ENCODE measurements at regions not wholly inside any gene's neighbourhood (a gene's known extent, or its start where the extent isn't known, plus 50 kb on each side); places are given as distances from the start of the nearest gene placed in this dataset.

- Histone ChIP-seq H2AFZ (ENCODE audit: low read length) (no peak overlapping the region), H3K36me3 (ENCODE audit: insufficient read depth, low read length) (no peaks in the 10 kb centered on the region), H3K4me3 (ENCODE audit: low read length, poor library complexity, severe bottlenecking) (no peak overlapping the region), H3F3A (ENCODE audit: low read depth) (no peaks in the 10 kb centered on the region), H3K9ac (ENCODE audit: low read depth, low read length, poor library complexity, severe bottlenecking) (no peak overlapping the region), H3K4me2 (ENCODE audit: low read depth, low read length, poor library complexity, severe bottlenecking) (no peak overlapping the region), H3K27me3 (ENCODE audit: insufficient read depth, low read length, poor library complexity, severe bottlenecking) (no peaks in the 10 kb centered on the region), H3K9me3 (ENCODE audit: insufficient read depth, low read depth, low read length) (no peaks in the 10 kb centered on the region), H3K4me1 (ENCODE audit: insufficient read depth, low read length, poor library complexity, severe bottlenecking) (no peaks in the 10 kb centered on the region), H3K9me2 (replicated peaks; ENCODE audit: low read depth, low read length) (no peaks in the 10 kb centered on the region), H3K79me2 (ENCODE audit: insufficient read depth, low read length) (no peaks in the 10 kb centered on the region), H4K20me1 (ENCODE audit: insufficient read depth, low read length, poor library complexity, severe bottlenecking) (no peaks in the 10 kb centered on the region)
- no peak for TF ChIP-seq CTCF (conservative IDR thresholded peaks at IDR 0.05; ENCODE audit: low read length)
- TF ChIP-seq EZH2phosphoT487 (IDR thresholded peaks at IDR 0.05; ENCODE audit: borderline replicate concordance) = no peak
Measured at GRCh38 chr17:54841656-54842055, 59.0 kb upstream of the TOM1L1 start.

GRCh38 chr17:54844233-54844632 lies 56.4 kb upstream of the TOM1L1 start:
- H3K4me2 ChIP-seq (ENCODE audit: low read depth, low read length, poor library complexity, severe bottlenecking) = no peak overlapping the region
- H3F3A ChIP-seq (ENCODE audit: low read depth) = no peaks in the 10 kb centered on the region
- no peaks in the 10 kb centered on the region for H3K9me2 ChIP-seq (replicated peaks; ENCODE audit: low read depth, low read length)
- no peaks in the 10 kb centered on the region for H3K27me3 ChIP-seq (ENCODE audit: insufficient read depth, low read length, poor library complexity, severe bottlenecking)
- TF ChIP-seq EZH2phosphoT487 (IDR thresholded peaks at IDR 0.05; ENCODE audit: borderline replicate concordance) (no peak), CTCF (conservative IDR thresholded peaks at IDR 0.05; ENCODE audit: low read length) (no peak)
- H3K36me3 ChIP-seq (ENCODE audit: insufficient read depth, low read length) = no peaks in the 10 kb centered on the region
- H3K79me2 ChIP-seq (ENCODE audit: insufficient read depth, low read length) = no peaks in the 10 kb centered on the region
- H3K9me3 ChIP-seq (ENCODE audit: insufficient read depth, low read depth, low read length) = no peaks in the 10 kb centered on the region
- H3K9ac ChIP-seq (ENCODE audit: low read depth, low read length, poor library complexity, severe bottlenecking) = no peak overlapping the region
- H2AFZ ChIP-seq (ENCODE audit: low read length) = no peak overlapping the region
- no peak overlapping the region for H3K4me3 ChIP-seq (ENCODE audit: low read length, poor library complexity, severe bottlenecking)
- no peaks in the 10 kb centered on the region for H3K4me1 ChIP-seq (ENCODE audit: insufficient read depth, low read length, poor library complexity, severe bottlenecking)
- no peaks in the 10 kb centered on the region for H4K20me1 ChIP-seq (ENCODE audit: insufficient read depth, low read length, poor library complexity, severe bottlenecking)

- Histone ChIP-seq H3K9me2 (replicated peaks; ENCODE audit: low read depth, low read length) (no peaks in the 10 kb centered on the region), H3K9ac (ENCODE audit: low read depth, low read length, poor library complexity, severe bottlenecking) (no peak overlapping the region), H3K36me3 (ENCODE audit: insufficient read depth, low read length) (no peaks in the 10 kb centered on the region), H3K79me2 (ENCODE audit: insufficient read depth, low read length) (no peaks in the 10 kb centered on the region), H3K9me3 (ENCODE audit: insufficient read depth, low read depth, low read length) (no peaks in the 10 kb centered on the region), H3F3A (ENCODE audit: low read depth) (no peaks in the 10 kb centered on the region), H3K4me3 (ENCODE audit: low read length, poor library complexity, severe bottlenecking) (no peak overlapping the region), H2AFZ (ENCODE audit: low read length) (no peak overlapping the region), H3K4me1 (ENCODE audit: insufficient read depth, low read length, poor library complexity, severe bottlenecking) (no peaks in the 10 kb centered on the region), H4K20me1 (ENCODE audit: insufficient read depth, low read length, poor library complexity, severe bottlenecking) (no peaks in the 10 kb centered on the region), H3K4me2 (ENCODE audit: low read depth, low read length, poor library complexity, severe bottlenecking) (no peak overlapping the region), H3K27me3 (ENCODE audit: insufficient read depth, low read length, poor library complexity, severe bottlenecking) (no peaks in the 10 kb centered on the region)
- TF ChIP-seq CTCF (conservative IDR thresholded peaks at IDR 0.05; ENCODE audit: low read length) (no peak), EZH2phosphoT487 (IDR thresholded peaks at IDR 0.05; ENCODE audit: borderline replicate concordance) (no peak)
Measured at GRCh38 chr17:54848368-54848987, 52.2 kb upstream of the TOM1L1 start.

Data from Loucy (cell line).